ENCODE measurements at regions not wholly inside any gene's neighbourhood (a gene's known extent, or its start where the extent isn't known, plus 50 kb on each side); places are given as distances from the start of the nearest gene placed in this dataset.
"Not testable (repeated sequence)": the region's sequence is repeated elsewhere in the genome, so short reads cannot be mapped to it uniquely, and the experiment has no call there.

DNA sequence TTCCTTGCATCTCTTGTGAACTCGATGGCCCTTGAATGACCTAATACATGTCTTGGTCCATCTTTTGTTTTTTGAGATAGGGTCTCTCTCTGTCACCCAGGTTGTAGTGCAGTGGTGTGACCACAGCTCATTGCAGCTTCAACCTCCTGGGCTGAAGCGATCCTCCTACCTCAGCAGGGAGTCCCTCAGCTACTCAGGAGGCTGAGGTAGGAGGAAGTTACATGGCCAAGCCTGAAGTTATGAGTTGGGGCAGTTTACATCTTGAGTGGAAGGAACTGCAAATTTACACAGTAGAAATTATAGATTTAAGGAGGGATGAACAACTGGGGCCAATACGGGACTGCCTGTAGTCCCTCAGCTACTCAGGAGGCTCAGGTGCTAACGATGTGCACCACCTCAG is 97.2 kb upstream of the METTL14 start:
- H3K27me3 Mint-ChIP-seq (ENCODE audit: insufficient read depth, low read depth), result peaks cover 12% of the 10 kb centered on the region
- no peak overlapping the region for H3K27ac Mint-ChIP-seq
- TF ChIP-seq, protein P1, sequence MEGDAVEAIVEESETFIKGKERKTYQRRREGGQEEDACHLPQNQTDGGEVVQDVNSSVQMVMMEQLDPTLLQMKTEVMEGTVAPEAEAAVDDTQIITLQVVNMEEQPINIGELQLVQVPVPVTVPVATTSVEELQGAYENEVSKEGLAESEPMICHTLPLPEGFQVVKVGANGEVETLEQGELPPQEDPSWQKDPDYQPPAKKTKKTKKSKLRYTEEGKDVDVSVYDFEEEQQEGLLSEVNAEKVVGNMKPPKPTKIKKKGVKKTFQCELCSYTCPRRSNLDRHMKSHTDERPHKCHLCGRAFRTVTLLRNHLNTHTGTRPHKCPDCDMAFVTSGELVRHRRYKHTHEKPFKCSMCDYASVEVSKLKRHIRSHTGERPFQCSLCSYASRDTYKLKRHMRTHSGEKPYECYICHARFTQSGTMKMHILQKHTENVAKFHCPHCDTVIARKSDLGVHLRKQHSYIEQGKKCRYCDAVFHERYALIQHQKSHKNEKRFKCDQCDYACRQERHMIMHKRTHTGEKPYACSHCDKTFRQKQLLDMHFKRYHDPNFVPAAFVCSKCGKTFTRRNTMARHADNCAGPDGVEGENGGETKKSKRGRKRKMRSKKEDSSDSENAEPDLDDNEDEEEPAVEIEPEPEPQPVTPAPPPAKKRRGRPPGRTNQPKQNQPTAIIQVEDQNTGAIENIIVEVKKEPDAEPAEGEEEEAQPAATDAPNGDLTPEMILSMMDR (IDR thresholded peaks at IDR 0.05), result no peak
- H3K9me3 ChIP-seq (ENCODE audit: low read depth), result no peaks in the 10 kb centered on the region
- no peaks in the 10 kb centered on the region for H3K9me3 Mint-ChIP-seq
- no peaks in the 10 kb centered on the region for H3K36me3 ChIP-seq
- no peaks in the 10 kb centered on the region for H3K27me3 ChIP-seq
- peaks cover 23% of the 10 kb centered on the region for H3K4me1 Mint-ChIP-seq
- no peaks in the 10 kb centered on the region for H3K36me3 Mint-ChIP-seq
- no peaks in the 10 kb centered on the region for H4K20me1 ChIP-seq (ENCODE audit: low read depth)
- H3K4me1 ChIP-seq, result no peaks in the 10 kb centered on the region
- peaks cover 9% of the 10 kb centered on the region for H3K79me2 ChIP-seq (ENCODE audit: low read depth)
- H3F3A ChIP-seq (ENCODE audit: low read depth), result peaks cover 4% of the 10 kb centered on the region
- H3K27ac ChIP-seq, result no peak overlapping the region
- no peak for DNase-seq (ENCODE audit: low spot score)
- no peak overlapping the region for H3K4me2 ChIP-seq
- no peak overlapping the region for H2AFZ ChIP-seq (replicated peaks)
- no peak overlapping the region for H3K4me3 ChIP-seq
- H3K4me3 Mint-ChIP-seq, result no peak overlapping the region
- no peak overlapping the region for H3K9ac ChIP-seq

DNA sequence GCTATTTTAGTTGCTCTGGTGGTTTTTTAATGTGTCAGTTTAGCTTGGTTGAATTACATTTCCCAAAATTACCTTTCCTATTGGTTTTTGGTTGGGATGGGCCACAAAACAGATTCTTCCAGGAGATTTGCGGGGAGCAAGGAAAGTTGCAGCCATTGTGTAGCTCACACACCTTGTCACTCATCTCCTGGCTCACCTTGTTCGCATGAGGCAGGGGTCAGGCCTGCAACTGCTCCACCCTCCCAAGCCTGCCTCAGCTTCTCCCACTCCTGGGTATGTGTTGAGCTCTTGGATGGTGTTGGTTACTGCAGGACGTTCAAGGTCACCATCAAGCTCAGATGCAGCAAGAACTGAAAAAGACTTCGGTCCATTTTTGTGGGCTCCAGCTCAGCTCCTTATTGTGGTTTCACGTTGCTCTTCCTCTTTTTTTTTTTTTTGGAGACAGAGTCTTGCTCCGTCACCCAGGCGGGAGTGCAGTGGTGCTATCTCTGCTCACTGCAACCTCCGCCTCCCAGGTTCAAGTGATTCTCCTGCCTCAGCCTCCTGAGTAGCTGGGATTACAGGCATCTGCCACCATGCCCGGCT is 95.6 kb upstream of the METTL14 start:
- no peak overlapping the region for H3K27ac Mint-ChIP-seq
- Histone ChIP-seq H3K4me2 (no peak overlapping the region), H3K4me3 (no peak overlapping the region), H4K20me1 (ENCODE audit: low read depth) (no peaks in the 10 kb centered on the region), H3K4me1 (no peaks in the 10 kb centered on the region), H3F3A (ENCODE audit: low read depth) (peaks cover 4% of the 10 kb centered on the region), H3K27ac (no peak overlapping the region), H3K79me2 (ENCODE audit: low read depth) (peaks cover 9% of the 10 kb centered on the region), H3K27me3 (no peaks in the 10 kb centered on the region), H3K36me3 (no peaks in the 10 kb centered on the region), H3K9ac (no peak overlapping the region), H2AFZ (replicated peaks) (no peak overlapping the region), H3K9me3 (ENCODE audit: low read depth) (no peaks in the 10 kb centered on the region)
- TF ChIP-seq EZH2 (IDR thresholded peaks at IDR 0.05), result no peak
- TF ChIP-seq, protein P1 (IDR thresholded peaks at IDR 0.05), result no peak
- TF ChIP-seq EZH2phosphoT487 (IDR thresholded peaks at IDR 0.05), result no peak
- H3K36me3 Mint-ChIP-seq, result no peaks in the 10 kb centered on the region
- peaks cover 23% of the 10 kb centered on the region for H3K4me1 Mint-ChIP-seq
- peaks cover 12% of the 10 kb centered on the region for H3K27me3 Mint-ChIP-seq (ENCODE audit: insufficient read depth, low read depth)
- DNase-seq (ENCODE audit: low spot score), result no peak
- no peak overlapping the region for H3K4me3 Mint-ChIP-seq
- no peaks in the 10 kb centered on the region for H3K9me3 Mint-ChIP-seq

DNA sequence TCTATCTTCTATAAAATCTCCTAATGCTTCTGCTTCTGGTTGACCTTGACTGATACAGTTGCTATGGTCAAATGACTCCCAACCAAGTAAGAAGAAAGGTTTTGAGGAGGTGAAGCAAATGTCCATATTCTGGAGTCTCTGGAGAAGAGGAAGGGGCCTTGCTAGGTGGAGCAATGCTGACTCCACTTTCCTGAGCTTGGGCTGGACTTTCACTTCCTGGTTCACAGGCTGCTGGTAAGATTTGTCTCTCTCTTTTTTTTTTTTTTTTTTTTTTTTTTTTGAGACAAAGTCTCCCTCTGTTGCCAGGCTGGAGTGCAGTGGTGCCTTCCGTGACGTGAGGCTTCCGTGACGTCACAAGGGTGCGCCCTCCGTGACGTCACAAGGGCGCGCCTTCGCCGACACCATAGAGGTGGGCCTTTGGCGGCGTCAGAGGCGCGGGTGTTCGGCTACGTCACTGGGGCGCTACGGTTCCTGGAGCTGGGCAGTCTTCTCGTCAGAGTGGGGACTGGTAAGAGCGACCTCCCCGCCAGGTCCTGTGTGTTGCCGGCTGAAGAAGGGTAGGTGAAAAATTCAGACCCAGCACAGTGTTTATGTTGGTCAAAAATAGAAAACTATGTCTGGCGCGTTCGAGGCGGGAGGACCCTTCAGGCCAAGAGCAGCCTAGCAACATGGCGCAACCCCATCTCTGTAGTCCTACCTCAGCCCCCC is 93.7 kb upstream of the METTL14 start:
- H3K36me3 Mint-ChIP-seq; H4K20me1 ChIP-seq (ENCODE audit: low read depth); H3K36me3 ChIP-seq; H3F3A ChIP-seq (ENCODE audit: low read depth); H3K9me3 Mint-ChIP-seq; H3K27ac ChIP-seq; H3K79me2 ChIP-seq (ENCODE audit: low read depth); H3K4me1 ChIP-seq; H3K9me3 ChIP-seq (ENCODE audit: low read depth); H3K27me3 ChIP-seq; H3K4me1 Mint-ChIP-seq: not testable (repeated sequence)
- TF ChIP-seq, protein P1 (IDR thresholded peaks at IDR 0.05), result peak; percentile 29
- peak overlapping the region; percentile 95 for H3K4me3 Mint-ChIP-seq
- Histone ChIP-seq H3K9ac (peak overlapping the region; percentile 81), H3K4me3 (peak overlapping the region; percentile 56), H3K4me2 (peak overlapping the region; percentile 83), H2AFZ (replicated peaks) (peak overlapping the region; percentile 89)
- H3K27ac Mint-ChIP-seq, result peak overlapping the region; percentile 98
- H3K27me3 Mint-ChIP-seq (ENCODE audit: insufficient read depth, low read depth), result peaks cover 12% of the 10 kb centered on the region
- peak; percentile 96 for DNase-seq (ENCODE audit: low spot score)

DNA sequence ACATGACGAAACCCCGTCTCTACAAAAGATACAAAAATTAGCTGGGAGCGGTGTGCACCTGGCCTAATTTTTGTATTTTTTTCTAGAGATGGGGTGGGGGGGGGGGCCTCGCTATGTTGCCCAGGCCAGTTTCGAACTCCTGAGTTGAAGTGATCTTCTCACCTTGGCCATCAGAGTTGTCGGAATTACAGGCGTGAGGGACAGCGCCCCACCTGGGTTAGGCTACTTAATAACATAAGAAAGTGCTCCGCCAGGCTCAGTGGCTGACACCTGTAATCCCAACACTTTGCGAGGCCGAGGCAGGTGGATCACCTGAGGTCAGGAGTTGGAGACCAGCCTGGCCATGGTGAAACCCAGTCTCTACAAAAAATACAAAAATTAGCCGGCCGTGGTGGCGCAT is 92.9 kb upstream of the METTL14 start:
- not testable (repeated sequence) for H3K27me3 ChIP-seq; DNase-seq (ENCODE audit: low spot score); H3K9me3 Mint-ChIP-seq; H3K27ac Mint-ChIP-seq; H2AFZ ChIP-seq (replicated peaks); H3K4me1 ChIP-seq; H3K4me1 Mint-ChIP-seq; H3K9me3 ChIP-seq (ENCODE audit: low read depth); H4K20me1 ChIP-seq (ENCODE audit: low read depth); H3K79me2 ChIP-seq (ENCODE audit: low read depth); H3K27ac ChIP-seq; H3K36me3 Mint-ChIP-seq; H3K36me3 ChIP-seq; H3F3A ChIP-seq (ENCODE audit: low read depth)
- Mint-ChIP-seq H3K4me3 (peak overlapping the region; percentile 95), H3K27me3 (ENCODE audit: insufficient read depth, low read depth) (peaks cover 12% of the 10 kb centered on the region)
- H3K4me2 ChIP-seq, result peak overlapping the region; percentile 83
- peak overlapping the region; percentile 56 for H3K4me3 ChIP-seq
- H3K9ac ChIP-seq, result peak overlapping the region; percentile 81

DNA sequence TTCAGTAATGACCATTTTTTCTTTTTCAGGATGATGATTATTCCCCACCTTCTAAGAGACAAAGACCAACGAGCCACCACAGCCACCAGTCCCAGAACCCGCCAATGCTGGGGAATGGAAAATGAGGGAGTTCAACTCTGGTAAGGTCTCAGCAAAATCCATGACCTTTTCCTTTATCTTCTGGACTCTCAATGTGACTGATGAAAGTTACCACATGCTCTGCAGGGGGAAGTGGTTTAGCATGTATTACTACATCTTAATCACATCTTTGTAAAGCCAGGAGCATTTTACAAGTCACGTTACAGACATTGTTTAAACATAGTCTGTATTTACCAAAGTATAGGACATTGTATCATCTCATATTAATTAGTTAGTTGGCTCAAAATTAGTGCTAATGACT is 89.3 kb upstream of the METTL14 start:
- not testable (repeated sequence) for H3K27me3 Mint-ChIP-seq (ENCODE audit: insufficient read depth, low read depth); H3F3A ChIP-seq (ENCODE audit: low read depth); H3K4me3 ChIP-seq; H3K4me1 Mint-ChIP-seq; H2AFZ ChIP-seq (replicated peaks); H3K4me3 Mint-ChIP-seq; H4K20me1 ChIP-seq (ENCODE audit: low read depth); H3K27me3 ChIP-seq; H3K36me3 ChIP-seq; H3K9me3 Mint-ChIP-seq; H3K27ac ChIP-seq; H3K79me2 ChIP-seq (ENCODE audit: low read depth); DNase-seq (ENCODE audit: low spot score); H3K36me3 Mint-ChIP-seq; H3K9ac ChIP-seq; H3K4me2 ChIP-seq; H3K27ac Mint-ChIP-seq; H3K9me3 ChIP-seq (ENCODE audit: low read depth); H3K4me1 ChIP-seq

DNA sequence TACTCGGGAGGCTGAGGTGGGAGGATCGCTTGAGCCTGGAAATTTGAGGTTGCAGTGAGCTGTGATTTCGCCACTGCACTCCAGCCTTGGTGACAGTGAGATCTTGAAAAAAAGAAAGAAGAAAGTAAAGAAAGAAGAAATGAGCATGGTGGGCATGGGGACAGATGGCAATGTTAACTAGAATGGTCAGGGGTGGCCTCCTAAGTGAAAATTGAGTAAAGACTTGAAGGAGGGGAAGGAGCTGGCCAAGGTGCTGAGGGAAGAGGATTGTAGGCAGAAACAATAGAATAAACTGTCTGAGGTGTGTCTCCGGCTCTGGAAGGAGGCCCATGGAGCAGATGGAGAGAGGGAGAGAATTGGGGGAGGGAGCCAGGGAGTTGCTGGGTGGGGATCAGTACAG is 60.1 kb upstream of the METTL14 start:
- H4K20me1 ChIP-seq (ENCODE audit: low read depth); H3K27me3 Mint-ChIP-seq (ENCODE audit: insufficient read depth, low read depth); H2AFZ ChIP-seq (replicated peaks); H3K4me1 Mint-ChIP-seq; H3K9me3 Mint-ChIP-seq; H3K27ac Mint-ChIP-seq; H3F3A ChIP-seq (ENCODE audit: low read depth); H3K4me2 ChIP-seq; H3K79me2 ChIP-seq (ENCODE audit: low read depth); H3K9ac ChIP-seq; DNase-seq (ENCODE audit: low spot score); H3K4me3 ChIP-seq; H3K27ac ChIP-seq; H3K4me3 Mint-ChIP-seq; H3K9me3 ChIP-seq (ENCODE audit: low read depth); H3K36me3 Mint-ChIP-seq; H3K36me3 ChIP-seq; H3K27me3 ChIP-seq; H3K4me1 ChIP-seq: not testable (repeated sequence)
